HG03442 (cell line): ENCODE measurements at regions not wholly inside any gene's neighbourhood (a gene's known extent, or its start where the extent isn't known, plus 50 kb on each side); places are given as distances from the start of the nearest gene placed in this dataset.

Source experiments
- ATAC-seq: cut with Tn5 transposase; IDR thresholded peaks from one replicate; pipeline ENCODE4 v1.9.1; 2021; ENCODE audit warnings: mild to moderate bottlenecking, moderate library complexity; ENCODE audit not compliant: unreplicated experiment

- ATAC-seq: no peak
Measured at GRCh38 chr5:28214292-28214691, 1175.9 kb upstream of the CDH9 start.

DNA sequence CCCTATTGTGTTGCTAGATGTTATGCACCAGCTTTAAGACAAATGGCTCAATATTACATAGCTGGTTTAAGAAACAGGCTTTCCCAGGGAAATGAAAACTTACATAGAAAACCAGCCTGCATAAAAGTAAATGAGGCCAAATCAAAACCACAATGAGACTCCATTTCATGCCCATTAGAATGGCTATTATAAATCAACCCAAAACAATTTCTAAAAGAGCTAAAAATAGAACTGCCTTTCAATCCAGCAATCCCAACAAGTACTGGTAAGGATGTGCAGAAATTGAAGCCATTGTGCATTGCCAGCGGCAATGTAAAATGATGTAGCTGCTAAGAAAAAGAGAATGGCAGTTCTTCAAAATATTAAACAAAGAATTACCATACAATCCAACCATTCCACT lies 1170.0 kb upstream of the CDH9 start:
- ATAC-seq: no peak

DNA sequence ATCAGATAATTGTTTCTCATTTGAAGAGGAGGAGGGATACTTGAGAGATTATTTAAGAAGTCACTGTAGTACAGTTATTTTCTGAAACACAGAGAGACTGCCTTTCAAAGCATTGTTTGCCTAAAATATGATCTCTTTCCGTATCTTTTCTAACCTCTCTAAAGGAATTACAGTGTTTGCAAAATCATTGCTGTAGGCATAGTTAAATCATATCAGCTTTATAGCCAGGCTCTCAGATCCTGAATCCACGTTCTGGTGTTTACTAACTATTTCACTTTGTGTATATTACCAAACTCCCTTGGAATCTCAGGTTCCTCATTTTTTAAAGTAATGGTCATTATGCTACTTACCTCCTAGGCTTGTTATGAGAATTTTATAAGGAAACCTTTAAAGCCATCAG lies 1151.6 kb upstream of the CDH9 start:
- no peak for ATAC-seq

GRCh38 chr5:28174691-28175090 lies 1136.3 kb upstream of the CDH9 start:
- no peak for ATAC-seq

- ATAC-seq: no peak
Measured at GRCh38 chr5:28165096-28165495, 1126.7 kb upstream of the CDH9 start.

DNA sequence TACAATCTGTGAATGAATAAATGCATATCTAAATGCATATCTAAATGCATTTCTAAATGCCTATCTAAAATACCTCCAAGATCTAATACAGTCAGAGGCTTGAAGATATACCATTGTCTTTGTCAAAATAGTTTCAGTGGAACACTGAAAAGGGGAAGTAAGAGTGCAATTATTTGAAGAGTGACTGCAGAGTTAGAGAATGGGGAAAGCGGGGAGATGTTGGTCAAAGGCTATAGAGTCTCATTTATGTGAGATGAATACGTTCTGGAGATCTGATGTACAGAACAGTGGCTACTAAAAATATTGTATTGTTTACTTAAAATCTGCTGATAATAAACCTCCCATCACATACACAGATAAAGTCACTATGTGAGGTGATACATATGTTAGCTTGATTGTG lies 1126.2 kb upstream of the CDH9 start:
- ATAC-seq: no peak

GRCh38 chr5:28156981-28157380 lies 1118.6 kb upstream of the CDH9 start:
- no peak for ATAC-seq

DNA sequence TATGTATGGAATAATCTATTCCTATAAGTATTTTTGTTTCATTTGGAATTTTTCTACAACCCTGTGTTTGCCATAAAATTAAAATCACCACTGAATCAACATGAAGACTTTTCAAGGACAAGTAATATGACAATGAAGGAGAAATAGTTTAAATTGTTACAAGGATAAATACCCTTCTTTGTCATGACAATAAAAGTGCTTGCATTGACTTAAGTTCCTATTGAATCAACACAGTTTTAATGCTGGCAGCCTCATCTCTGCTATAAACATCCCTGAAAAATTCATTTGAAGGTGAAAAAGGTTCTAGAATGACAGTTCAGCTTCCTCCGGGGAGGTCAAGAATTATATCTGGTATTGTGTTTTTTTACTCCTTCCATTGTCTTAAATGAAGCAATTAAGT lies 1105.1 kb upstream of the CDH9 start:
- ATAC-seq: no peak

DNA sequence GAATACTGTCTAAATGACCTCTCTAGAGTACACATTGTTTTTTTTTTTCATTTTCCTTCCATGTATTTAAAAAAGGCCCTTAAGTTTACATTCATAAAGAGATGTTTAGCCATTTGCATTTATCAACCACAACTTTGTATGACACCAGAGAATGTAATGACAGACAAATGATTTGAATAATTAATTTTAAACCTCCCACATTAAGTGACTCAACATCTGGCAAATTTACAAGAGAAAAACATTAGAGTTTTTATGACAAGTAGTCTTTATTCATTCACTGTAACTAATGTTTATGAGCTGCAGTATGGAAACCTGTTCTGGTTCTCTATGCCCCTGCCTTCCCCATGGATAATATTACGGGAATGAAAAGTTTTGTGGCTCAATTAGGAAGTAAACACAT lies 1093.8 kb upstream of the CDH9 start:
- ATAC-seq: no peak

DNA sequence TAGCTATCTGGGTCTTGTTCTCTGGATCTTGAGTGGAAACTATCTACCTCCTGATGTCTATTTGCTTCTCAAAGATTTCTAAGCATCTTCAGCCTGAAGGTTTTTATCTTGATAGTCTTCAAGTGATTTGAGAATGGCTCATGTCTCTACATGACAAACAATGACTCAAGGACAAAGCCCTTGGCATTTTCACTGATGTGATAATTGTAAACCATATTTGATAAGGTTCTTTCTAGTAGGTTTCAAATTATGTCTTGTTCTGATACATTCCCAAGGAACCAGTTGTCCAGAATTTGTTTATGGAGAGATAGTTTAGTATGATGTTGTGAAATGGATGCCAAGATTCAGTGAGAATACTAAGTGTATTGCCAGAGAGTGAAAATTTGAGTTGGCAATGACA lies 1079.3 kb upstream of the CDH9 start:
- no peak for ATAC-seq

DNA sequence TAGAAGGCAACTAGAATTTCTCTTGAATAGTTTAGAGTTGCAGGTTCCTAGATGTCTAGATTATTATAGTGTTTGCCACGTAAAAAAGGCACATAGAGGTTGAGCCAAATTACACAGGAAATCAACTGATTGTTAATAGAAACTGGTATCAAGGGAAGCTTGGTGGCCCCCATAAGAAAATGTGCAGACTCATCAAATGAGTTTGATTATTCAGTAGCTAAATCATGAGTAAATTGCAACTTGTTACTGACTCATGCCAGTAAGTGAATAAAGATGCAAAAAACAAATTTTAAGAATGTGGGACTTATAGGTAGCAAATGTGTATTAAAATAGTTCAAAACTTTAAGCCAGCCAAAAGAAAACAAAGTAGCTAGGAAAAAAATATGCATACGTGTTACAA lies 1078.9 kb upstream of the CDH9 start:
- ATAC-seq: no peak

GRCh38 chr5:28110781-28111180 lies 1072.4 kb upstream of the CDH9 start:
- no peak for ATAC-seq

GRCh38 chr5:28104080-28104479 lies 1065.7 kb upstream of the CDH9 start:
- ATAC-seq: no peak

DNA sequence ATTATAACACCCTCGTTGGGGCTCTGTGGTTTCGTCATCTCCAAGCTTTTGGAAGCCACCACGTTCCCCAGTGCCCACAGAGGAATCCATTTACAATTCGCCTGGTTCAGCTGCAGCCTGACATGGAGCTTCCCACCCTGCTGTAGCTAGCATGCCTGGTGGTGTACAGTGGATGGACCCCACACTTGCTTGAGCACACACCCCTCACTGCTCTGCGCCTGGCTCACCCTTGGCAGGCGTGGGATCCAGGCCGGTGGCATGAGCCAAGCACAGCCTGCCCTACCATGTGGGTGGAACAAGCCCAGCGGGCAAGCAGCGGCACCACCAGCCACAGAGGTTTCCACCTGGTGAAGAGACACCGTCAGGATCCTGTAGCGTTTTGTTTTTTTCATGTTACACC lies 1045.7 kb upstream of the CDH9 start:
- no peak for ATAC-seq

DNA sequence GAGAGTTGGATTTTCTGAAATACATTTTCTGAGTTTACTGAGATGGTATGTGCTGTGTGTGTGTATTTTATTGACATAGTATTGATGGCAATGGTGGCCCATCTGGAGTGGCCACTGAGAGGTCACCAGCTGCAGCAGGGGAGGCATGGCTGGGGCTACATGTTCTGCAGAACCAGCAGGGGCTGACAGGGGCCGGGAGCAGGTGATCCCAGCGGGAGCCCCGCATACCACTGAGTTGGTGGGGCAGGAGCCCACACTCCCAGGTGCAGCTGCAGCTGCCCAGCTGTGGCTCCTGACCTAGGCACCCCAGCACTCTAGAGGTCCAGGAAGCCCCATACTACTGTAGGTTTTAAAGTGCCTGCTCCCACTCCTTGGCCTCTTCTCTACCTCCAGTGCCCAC lies 1044.2 kb upstream of the CDH9 start:
- no peak for ATAC-seq

GRCh38 chr5:28077291-28078240 lies 1039.2 kb upstream of the CDH9 start:
- ATAC-seq: no peak

GRCh38 chr5:28066856-28067255 lies 1028.5 kb upstream of the CDH9 start:
- no peak for ATAC-seq

DNA sequence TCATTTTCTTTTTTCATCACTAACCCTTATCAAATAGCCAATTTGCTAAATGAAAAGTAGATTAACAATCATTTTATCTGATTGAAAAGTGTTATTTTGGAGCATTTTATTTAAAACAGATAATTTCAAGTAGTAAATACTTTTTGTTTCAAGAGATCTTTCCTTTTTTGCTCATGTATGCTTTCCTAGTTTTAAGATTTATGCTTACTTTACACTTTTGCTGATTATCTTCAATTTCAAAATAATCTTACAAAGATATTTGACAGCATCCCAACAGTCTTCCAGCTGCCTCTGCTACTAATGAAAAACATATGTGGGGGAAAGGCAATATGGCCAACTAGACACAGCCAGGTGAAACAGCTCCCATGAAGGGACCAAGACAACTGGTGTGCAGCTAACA lies 1027.3 kb upstream of the CDH9 start:
- ATAC-seq: no peak

DNA sequence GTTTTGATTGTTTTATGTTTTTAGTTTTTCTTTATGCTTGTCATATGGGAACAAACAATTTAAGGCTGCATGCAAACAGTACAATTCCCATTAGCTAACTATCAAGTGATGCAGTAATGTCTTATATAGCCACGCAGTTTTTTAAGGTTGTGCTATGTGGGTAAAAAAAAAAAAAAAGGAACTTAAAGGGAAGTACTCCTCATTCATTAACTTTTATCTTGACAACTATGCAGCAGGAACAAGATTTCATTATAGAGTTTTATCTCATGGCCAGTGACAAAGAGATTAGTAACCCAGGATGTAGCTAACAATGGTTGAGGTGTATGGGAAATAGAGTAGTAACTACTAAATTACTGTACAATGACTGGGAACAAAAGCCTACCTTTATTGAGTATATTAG lies 1008.2 kb upstream of the CDH9 start:
- ATAC-seq: no peak

DNA sequence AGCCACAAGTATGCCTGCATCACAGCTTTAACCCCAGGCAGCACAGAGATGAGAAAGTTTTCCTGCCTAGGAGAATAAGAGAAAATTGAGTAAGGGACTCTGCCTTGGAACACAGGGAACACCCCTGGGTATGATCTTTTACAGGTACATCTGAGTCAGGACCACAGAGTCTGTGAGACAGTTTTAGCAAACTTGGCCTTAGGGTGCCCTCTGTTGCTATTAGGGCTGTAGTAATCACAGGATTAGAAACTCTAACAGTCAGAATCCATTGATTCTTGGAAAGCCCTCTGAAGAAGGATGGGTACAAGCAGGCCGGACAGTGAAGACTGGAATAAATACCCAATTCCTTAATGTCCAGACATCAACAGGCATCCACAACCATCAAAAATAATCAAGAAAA lies 989.5 kb upstream of the CDH9 start:
- ATAC-seq: no peak

GRCh38 chr5:28017178-28017577 lies 978.8 kb upstream of the CDH9 start:
- ATAC-seq: no peak

GRCh38 chr5:28014779-28015178 lies 976.4 kb upstream of the CDH9 start:
- ATAC-seq: no peak

DNA sequence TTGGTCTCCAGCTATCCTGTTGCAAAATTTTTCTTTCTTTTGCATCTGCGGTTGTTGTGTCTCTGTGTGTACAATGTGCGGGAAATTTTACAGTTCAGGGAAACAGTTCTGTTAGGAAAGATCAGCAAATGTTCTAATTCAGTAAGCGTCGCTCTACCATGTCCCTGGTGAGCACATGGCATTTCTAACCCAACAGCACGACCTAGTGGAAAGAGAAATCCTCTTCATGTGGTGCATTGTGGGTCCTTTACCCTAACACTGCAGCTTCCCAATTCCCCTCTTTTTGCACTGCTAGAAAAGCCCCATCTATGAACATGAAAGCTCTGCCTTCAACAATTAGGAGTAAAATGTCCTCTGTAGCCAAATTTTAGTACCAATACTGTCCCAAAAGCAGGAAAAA lies 974.2 kb upstream of the CDH9 start:
- no peak for ATAC-seq
